ENCODE measurements at regions not wholly inside any gene's neighbourhood (a gene's known extent, or its start where the extent isn't known, plus 50 kb on each side); places are given as distances from the start of the nearest gene placed in this dataset.

GRCh38 chr3:176428552-176428951 lies 768.7 kb downstream of the TBL1XR1 start:
- Histone ChIP-seq H3K27ac (ENCODE audit: low read depth, low read length) (no peak overlapping the region), H4K20me1 (ENCODE audit: insufficient read depth, low read length) (no peaks in the 10 kb centered on the region), H3K4me1 (ENCODE audit: insufficient read depth, low read length) (no peaks in the 10 kb centered on the region), H3K4me3 (ENCODE audit: insufficient read depth, low read depth, low read length) (no peak overlapping the region), H3K4me2 (ENCODE audit: low read length) (no peak overlapping the region), H3K9me3 (ENCODE audit: insufficient read depth, low read depth, low read length) (no peaks in the 10 kb centered on the region), H2AFZ (ENCODE audit: low read depth, low read length) (no peak overlapping the region), H3K36me3 (ENCODE audit: insufficient read depth, low read length) (no peaks in the 10 kb centered on the region), H3K9ac (ENCODE audit: low read length) (no peak overlapping the region), H3K79me2 (ENCODE audit: insufficient read depth, low read length) (no peaks in the 10 kb centered on the region), H3K27me3 (ENCODE audit: insufficient read depth, low read length) (no peaks in the 10 kb centered on the region)
- FAIRE-seq, result no peak
- TF ChIP-seq, protein P1, sequence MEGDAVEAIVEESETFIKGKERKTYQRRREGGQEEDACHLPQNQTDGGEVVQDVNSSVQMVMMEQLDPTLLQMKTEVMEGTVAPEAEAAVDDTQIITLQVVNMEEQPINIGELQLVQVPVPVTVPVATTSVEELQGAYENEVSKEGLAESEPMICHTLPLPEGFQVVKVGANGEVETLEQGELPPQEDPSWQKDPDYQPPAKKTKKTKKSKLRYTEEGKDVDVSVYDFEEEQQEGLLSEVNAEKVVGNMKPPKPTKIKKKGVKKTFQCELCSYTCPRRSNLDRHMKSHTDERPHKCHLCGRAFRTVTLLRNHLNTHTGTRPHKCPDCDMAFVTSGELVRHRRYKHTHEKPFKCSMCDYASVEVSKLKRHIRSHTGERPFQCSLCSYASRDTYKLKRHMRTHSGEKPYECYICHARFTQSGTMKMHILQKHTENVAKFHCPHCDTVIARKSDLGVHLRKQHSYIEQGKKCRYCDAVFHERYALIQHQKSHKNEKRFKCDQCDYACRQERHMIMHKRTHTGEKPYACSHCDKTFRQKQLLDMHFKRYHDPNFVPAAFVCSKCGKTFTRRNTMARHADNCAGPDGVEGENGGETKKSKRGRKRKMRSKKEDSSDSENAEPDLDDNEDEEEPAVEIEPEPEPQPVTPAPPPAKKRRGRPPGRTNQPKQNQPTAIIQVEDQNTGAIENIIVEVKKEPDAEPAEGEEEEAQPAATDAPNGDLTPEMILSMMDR (IDR thresholded peaks at IDR 0.05; ENCODE audit: insufficient read depth, low read depth, low read length), result no peak
- TF ChIP-seq EZH2 (IDR thresholded peaks at IDR 0.05; ENCODE audit: insufficient read depth, low read length), result no peak
- no peaks in the 10 kb centered on the region for H3K4me1 Mint-ChIP-seq (ENCODE audit: low read depth, unreplicated experiment)
- no peak for DNase-seq (ENCODE audit: low read depth)
- H3K9me3 Mint-ChIP-seq (ENCODE audit: unreplicated experiment), result no peaks in the 10 kb centered on the region
- H3K4me3 Mint-ChIP-seq (ENCODE audit: unreplicated experiment), result no peak overlapping the region
- H3K36me3 Mint-ChIP-seq (ENCODE audit: low read depth, unreplicated experiment), result no peaks in the 10 kb centered on the region
- no peak overlapping the region for H3K27ac Mint-ChIP-seq (ENCODE audit: unreplicated experiment)
- no peaks in the 10 kb centered on the region for H3K27me3 Mint-ChIP-seq (ENCODE audit: low read depth, unreplicated experiment)

DNA sequence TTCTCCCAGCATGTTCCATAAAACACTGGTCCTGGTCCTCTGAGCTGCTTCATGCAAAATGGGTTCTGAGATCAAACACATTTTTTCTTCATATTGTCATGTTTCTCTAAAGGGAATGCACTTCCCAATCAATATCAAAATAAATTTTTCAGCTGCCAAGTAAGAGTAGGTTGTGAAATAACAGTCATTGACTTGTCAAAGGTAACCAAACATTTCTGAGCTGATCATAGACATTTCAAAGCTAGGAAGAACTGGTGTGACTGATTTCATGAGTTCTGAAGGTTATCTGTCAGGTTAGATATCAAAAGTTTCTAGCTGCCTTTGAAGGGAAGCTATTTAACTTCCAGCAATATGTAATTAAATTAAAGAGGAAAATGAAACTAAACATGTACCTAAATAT lies 770.9 kb downstream of the TBL1XR1 start:
- no peaks in the 10 kb centered on the region for H3K27me3 ChIP-seq (ENCODE audit: insufficient read depth, low read length)
- H2AFZ ChIP-seq (ENCODE audit: low read depth, low read length), result no peak overlapping the region
- no peak for TF ChIP-seq EZH2 (IDR thresholded peaks at IDR 0.05; ENCODE audit: insufficient read depth, low read length)
- TF ChIP-seq, protein P1 (IDR thresholded peaks at IDR 0.05; ENCODE audit: insufficient read depth, low read depth, low read length), result no peak
- H3K9ac ChIP-seq (ENCODE audit: low read length), result no peak overlapping the region
- no peak overlapping the region for H3K4me3 Mint-ChIP-seq (ENCODE audit: unreplicated experiment)
- H3K27me3 Mint-ChIP-seq (ENCODE audit: low read depth, unreplicated experiment), result no peaks in the 10 kb centered on the region
- FAIRE-seq (no peak), DNase-seq (ENCODE audit: low read depth) (no peak)
- H3K9me3 Mint-ChIP-seq (ENCODE audit: unreplicated experiment), result no peaks in the 10 kb centered on the region
- no peaks in the 10 kb centered on the region for H3K9me3 ChIP-seq (ENCODE audit: insufficient read depth, low read depth, low read length)
- no peaks in the 10 kb centered on the region for H3K4me1 ChIP-seq (ENCODE audit: insufficient read depth, low read length)
- no peaks in the 10 kb centered on the region for H3K36me3 Mint-ChIP-seq (ENCODE audit: low read depth, unreplicated experiment)
- H3K27ac ChIP-seq (ENCODE audit: low read depth, low read length), result no peak overlapping the region
- H3K79me2 ChIP-seq (ENCODE audit: insufficient read depth, low read length), result no peaks in the 10 kb centered on the region
- H3K36me3 ChIP-seq (ENCODE audit: insufficient read depth, low read length), result no peaks in the 10 kb centered on the region
- no peak overlapping the region for H3K27ac Mint-ChIP-seq (ENCODE audit: unreplicated experiment)
- no peak overlapping the region for H3K4me3 ChIP-seq (ENCODE audit: insufficient read depth, low read depth, low read length)
- H3K4me1 Mint-ChIP-seq (ENCODE audit: low read depth, unreplicated experiment), result no peaks in the 10 kb centered on the region
- no peaks in the 10 kb centered on the region for H4K20me1 ChIP-seq (ENCODE audit: insufficient read depth, low read length)
- no peak overlapping the region for H3K4me2 ChIP-seq (ENCODE audit: low read length)

DNA sequence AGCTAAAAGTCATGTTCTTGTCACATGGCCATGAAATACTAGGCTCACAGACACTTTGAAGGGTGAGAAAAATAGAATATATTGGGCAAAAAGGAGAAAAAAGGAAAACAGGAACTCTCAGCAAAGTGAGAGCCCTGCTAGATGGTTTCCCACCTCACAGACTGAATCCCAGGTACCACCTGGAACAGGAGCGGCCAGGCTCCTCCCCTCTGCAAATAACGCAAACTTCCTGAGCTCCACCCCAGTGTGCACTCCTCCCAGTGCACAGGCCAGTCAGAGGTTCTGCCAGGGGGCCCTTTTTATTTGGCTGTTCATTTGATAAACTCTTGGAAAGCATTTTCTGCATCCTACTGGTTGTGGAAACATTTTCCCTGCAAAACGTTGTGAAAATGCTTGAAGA lies 780.4 kb downstream of the TBL1XR1 start:
- Histone ChIP-seq H3K4me3 (ENCODE audit: insufficient read depth, low read depth, low read length) (no peak overlapping the region), H3K9me3 (ENCODE audit: insufficient read depth, low read depth, low read length) (no peaks in the 10 kb centered on the region), H4K20me1 (ENCODE audit: insufficient read depth, low read length) (no peaks in the 10 kb centered on the region), H3K9ac (ENCODE audit: low read length) (no peak overlapping the region), H3K4me2 (ENCODE audit: low read length) (no peak overlapping the region), H3K27ac (ENCODE audit: low read depth, low read length) (no peak overlapping the region), H3K4me1 (ENCODE audit: insufficient read depth, low read length) (no peaks in the 10 kb centered on the region), H2AFZ (ENCODE audit: low read depth, low read length) (no peak overlapping the region), H3K79me2 (ENCODE audit: insufficient read depth, low read length) (no peaks in the 10 kb centered on the region), H3K36me3 (ENCODE audit: insufficient read depth, low read length) (no peaks in the 10 kb centered on the region), H3K27me3 (ENCODE audit: insufficient read depth, low read length) (no peaks in the 10 kb centered on the region)
- H3K4me3 Mint-ChIP-seq (ENCODE audit: unreplicated experiment), result no peak overlapping the region
- TF ChIP-seq, protein P1 (IDR thresholded peaks at IDR 0.05; ENCODE audit: insufficient read depth, low read depth, low read length), result no peak
- TF ChIP-seq EZH2 (IDR thresholded peaks at IDR 0.05; ENCODE audit: insufficient read depth, low read length), result no peak
- no peak for FAIRE-seq
- no peak for DNase-seq (ENCODE audit: low read depth)
- H3K36me3 Mint-ChIP-seq (ENCODE audit: low read depth, unreplicated experiment), result no peaks in the 10 kb centered on the region
- no peaks in the 10 kb centered on the region for H3K9me3 Mint-ChIP-seq (ENCODE audit: unreplicated experiment)
- H3K27ac Mint-ChIP-seq (ENCODE audit: unreplicated experiment), result no peak overlapping the region
- H3K4me1 Mint-ChIP-seq (ENCODE audit: low read depth, unreplicated experiment), result no peaks in the 10 kb centered on the region
- H3K27me3 Mint-ChIP-seq (ENCODE audit: low read depth, unreplicated experiment), result no peaks in the 10 kb centered on the region

Data from astrocyte (in vitro differentiated cells and primary cell).